ENCODE measurements at regions not wholly inside any gene's neighbourhood (a gene's known extent, or its start where the extent isn't known, plus 50 kb on each side); places are given as distances from the start of the nearest gene placed in this dataset.

DNA sequence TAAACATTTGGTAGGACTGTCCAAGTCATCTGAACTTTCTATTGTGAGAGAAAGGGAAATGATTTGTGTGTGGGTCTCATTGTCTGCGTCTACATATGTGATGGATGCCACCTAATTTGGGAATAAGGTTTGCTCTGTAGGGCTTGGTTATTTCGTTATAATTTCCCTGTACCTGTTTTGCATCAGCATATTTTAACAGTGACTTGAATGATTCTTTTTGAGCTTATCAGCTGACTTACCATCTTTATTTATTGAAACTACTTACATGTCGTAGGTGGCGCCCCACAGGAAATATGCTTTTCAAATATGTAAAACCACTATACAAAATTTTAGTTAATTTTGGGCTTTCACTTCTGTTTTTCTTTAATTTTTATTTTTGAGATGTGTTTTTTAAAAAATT is 56.5 kb upstream of the BCAT1 start:
- in situ Hi-C loops (cut with HindIII; ENCODE audit: extremely low pct_ligation_motif_present, low pct_unique_long_range_greater_than_20kb) = no loop called here
- H3K4me3 ChIP-seq (replicated peaks in 1 of 3; ENCODE audit: insufficient read depth in 1 of 3, low read depth in 2 of 3, low read length in 3 of 3) = no peak overlapping the region
- 55% methylated on average over 4 of the region's 4 CpGs for WGBS (ENCODE audit: low lambda C conversion rate)
- DNase-seq (ENCODE audit: low spot score) = no peak
- no peak for FAIRE-seq
- no peaks in the 10 kb centered on the region for H3K4me1 ChIP-seq (ENCODE audit: insufficient read depth, low read length)
- TF ChIP-seq, protein P1, sequence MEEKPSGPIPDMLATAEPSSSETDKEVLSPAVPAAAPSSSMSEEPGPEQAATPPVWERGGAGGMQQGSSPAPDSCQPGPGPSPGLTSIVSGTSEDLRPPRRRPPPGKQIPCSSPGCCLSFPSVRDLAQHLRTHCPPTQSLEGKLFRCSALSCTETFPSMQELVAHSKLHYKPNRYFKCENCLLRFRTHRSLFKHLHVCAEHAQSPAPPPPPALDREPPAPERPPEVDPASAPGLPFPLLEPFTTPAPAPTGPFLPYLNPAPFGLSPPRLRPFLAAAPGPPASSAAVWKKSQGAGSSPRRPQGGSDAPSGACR (CRISPR knock-in tag; IDR thresholded peaks at IDR 0.05) = no peak
- TF ChIP-seq ZC3H13 (CRISPR knock-in tag; IDR thresholded peaks at IDR 0.05) (no peak), JDP2 (CRISPR knock-in tag; IDR thresholded peaks at IDR 0.05; ENCODE audit: borderline replicate concordance) (no peak), RBM22 (optimal IDR thresholded peaks at IDR 0.05; ENCODE audit: low read length) (no peak), LCORL (IDR thresholded peaks at IDR 0.05) (no peak), LCORL (CRISPR knock-in tag; IDR thresholded peaks at IDR 0.05) (no peak), ZNF549 (CRISPR knock-in tag; IDR thresholded peaks at IDR 0.05) (no peak), XRCC5 (optimal IDR thresholded peaks at IDR 0.05; ENCODE audit: low read length) (no peak), NR1H2 (CRISPR knock-in tag; IDR thresholded peaks at IDR 0.05; ENCODE audit: borderline replicate concordance, low read depth) (no peak), RFXAP (CRISPR knock-in tag; IDR thresholded peaks at IDR 0.05; ENCODE audit: borderline replicate concordance) (no peak), RAD51 (IDR thresholded peaks at IDR 0.05; ENCODE audit: borderline replicate concordance) (no peak), FLYWCH1 (CRISPR knock-in tag; IDR thresholded peaks at IDR 0.05) (no peak), ZNF263 (CRISPR knock-in tag; IDR thresholded peaks at IDR 0.05) (no peak)
- TF ChIP-seq, protein P2, sequence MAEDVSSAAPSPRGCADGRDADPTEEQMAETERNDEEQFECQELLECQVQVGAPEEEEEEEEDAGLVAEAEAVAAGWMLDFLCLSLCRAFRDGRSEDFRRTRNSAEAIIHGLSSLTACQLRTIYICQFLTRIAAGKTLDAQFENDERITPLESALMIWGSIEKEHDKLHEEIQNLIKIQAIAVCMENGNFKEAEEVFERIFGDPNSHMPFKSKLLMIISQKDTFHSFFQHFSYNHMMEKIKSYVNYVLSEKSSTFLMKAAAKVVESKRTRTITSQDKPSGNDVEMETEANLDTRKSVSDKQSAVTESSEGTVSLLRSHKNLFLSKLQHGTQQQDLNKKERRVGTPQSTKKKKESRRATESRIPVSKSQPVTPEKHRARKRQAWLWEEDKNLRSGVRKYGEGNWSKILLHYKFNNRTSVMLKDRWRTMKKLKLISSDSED (CRISPR knock-in tag; IDR thresholded peaks at IDR 0.05) = no peak
- H3K27ac ChIP-seq (ENCODE audit: extremely low read length, insufficient read depth, low read length) = no peak overlapping the region
- CTCF ChIA-PET (ENCODE audit: low intra/inter-chr PET ratio, low total read pairs) = no interaction called here
- H3K4me2 ChIP-seq (ENCODE audit: low read depth, low read length) = no peak overlapping the region
- no TSS peak for BruUV-seq (replicated peaks)
- no peak overlapping the region for H2AFZ ChIP-seq (ENCODE audit: low read length)
- no peaks in the 10 kb centered on the region for H4K20me1 ChIP-seq (ENCODE audit: insufficient read depth, low read length)
- no peak overlapping the region for H3K9ac ChIP-seq (ENCODE audit: insufficient read depth, low read depth, low read length)
- no peaks in the 10 kb centered on the region for H3K9me3 ChIP-seq (ENCODE audit: low read length)
- intact Hi-C loops (cut with micrococcal nuclease; ENCODE audit: unreplicated experiment) = no loop called here
- H3K27me3 ChIP-seq (ENCODE audit: control insufficient read depth in 1 of 2, insufficient read depth in 2 of 2, low read length in 2 of 2) = no peaks in the 10 kb centered on the region; a peak in 1 of 5 replicates
- no peaks in the 10 kb centered on the region for H3K36me3 ChIP-seq (replicated peaks in 1 of 2; ENCODE audit: control insufficient read depth in 1 of 2, insufficient read depth in 2 of 2, low read length in 2 of 2)
- no peaks in the 10 kb centered on the region for H3K79me2 ChIP-seq (ENCODE audit: insufficient read depth, low read length)
- POLR2A ChIA-PET = no interaction called here
- ATAC-seq = no peak

All from HepG2 (cell line).